SKM-1 (cell line): ENCODE measurements at regions not wholly inside any gene's neighbourhood (a gene's known extent, or its start where the extent isn't known, plus 50 kb on each side); places are given as distances from the start of the nearest gene placed in this dataset.

ENCODE experiments used
- DNase-seq: peaks from one replicate; lab custom pipeline; 2025; ENCODE audit not compliant: unreplicated experiment; lab: John Stamatoyannopoulos, UW

GRCh38 chr5:71943874-71944273 is 163.4 kb upstream of the MAP1B start:
- no peak for DNase-seq

DNA sequence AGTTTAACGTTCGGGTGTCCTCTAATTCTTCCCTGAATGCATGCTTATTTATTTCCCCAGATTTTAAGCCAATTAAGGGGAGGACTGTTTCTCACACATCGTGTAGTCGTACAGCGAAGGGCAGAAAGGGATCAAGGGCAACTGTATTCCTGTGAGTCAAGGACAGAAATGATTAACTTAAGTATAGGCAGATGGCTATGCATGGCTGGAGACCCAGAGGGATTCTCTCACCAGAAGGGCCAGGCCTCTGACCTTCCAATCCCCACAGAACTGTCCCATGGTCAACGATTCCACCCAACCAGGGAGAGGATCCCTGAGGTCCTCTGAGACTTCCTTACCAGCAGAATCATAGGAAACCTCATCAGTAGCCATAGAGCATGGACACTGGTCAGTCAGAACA is 161.8 kb upstream of the MAP1B start:
- no peak for DNase-seq

GRCh38 chr5:71946343-71947030 is 160.8 kb upstream of the MAP1B start:
- DNase-seq: no peak

- no peak for DNase-seq
These were observed 159.1 kb upstream of the MAP1B start for GRCh38 chr5:71948206-71948605.

DNA sequence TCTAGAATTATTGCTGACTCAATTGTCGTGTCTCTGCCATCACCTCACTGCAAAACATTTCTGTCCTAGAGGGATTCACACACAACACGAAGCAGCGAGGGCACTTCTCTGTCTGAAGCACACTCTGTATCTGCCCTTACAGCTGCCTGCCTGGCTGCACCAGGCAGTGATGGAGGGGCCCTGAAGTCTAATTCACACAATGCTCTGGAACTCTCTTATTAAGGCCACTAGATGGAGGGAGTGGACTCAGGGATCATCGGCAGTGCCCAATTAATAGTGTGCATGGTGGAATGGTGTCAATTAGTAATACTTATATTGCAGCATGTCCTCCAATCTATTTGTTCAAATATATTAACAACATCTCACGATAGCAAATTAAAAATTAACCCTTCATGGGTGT is 157.5 kb upstream of the MAP1B start:
- DNase-seq: no peak

GRCh38 chr5:71953866-71954265 is 153.4 kb upstream of the MAP1B start:
- no peak for DNase-seq

GRCh38 chr5:71954329-71954728 is 152.9 kb upstream of the MAP1B start:
- no peak for DNase-seq

DNA sequence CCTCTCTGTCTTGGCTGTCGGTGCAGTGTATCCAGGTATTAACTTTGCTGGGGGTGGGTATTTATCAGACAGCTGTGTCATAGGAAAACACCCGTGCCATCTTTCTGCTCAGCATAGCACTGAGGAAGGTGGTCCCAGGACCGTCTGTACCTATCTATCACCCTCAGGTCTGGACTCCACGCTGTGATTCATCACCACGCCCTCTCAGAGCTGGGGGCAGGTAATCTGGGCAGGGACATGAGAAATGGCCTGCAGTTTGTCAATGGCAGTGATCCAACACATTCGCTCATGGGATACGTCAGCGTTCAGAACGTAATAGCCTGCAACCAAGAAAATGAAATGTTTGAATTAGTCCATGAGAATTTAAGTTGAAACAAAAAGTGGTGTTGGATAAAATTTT is 151.6 kb upstream of the MAP1B start:
- DNase-seq: no peak

DNA sequence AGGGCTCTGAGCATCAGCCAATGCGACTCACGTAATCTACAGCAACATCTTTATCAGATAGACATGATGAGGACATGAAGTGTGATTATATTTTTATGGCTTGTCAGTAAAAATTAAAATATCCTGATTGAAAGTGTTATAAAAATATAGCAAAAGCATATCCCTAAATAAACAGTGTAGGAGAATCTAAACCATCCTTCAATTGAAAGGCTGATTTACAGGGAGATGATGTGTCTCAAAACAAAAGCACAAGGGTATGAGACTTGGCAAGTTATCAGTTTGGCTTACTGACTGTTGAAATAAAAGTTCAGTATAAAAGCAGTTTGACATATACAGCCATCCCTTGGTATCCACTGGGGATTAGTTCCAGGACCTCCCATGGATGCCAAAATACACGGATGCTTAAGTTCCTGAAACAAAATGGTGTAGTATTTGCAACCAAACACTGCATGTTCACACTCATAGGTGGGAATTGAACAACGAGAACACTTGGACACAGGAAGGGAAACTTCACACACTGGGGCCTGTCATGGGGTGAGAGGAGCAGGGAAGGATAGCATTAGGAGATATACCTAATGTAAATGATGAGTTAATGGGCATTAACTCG is 149.9 kb upstream of the MAP1B start:
- no peak for DNase-seq

DNA sequence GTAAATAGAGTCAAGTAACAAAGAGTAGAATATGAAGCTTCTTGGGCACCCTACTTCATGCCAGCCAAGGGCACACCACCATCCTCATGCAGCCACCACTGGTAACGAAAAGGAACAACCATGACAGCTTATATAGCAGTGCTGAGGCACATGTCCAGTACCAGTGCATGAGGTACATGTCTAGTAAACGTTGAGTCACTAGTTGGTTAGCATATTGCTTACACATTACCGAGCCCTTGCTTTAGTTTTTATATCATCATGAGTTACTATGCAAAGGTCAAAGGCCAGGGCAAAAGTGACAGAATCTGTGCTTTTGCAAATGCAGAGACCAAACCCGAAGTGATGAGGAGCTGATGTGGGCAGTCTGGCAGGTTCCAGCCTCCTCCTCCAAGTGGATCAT is 147.1 kb upstream of the MAP1B start:
- DNase-seq: no peak

DNA sequence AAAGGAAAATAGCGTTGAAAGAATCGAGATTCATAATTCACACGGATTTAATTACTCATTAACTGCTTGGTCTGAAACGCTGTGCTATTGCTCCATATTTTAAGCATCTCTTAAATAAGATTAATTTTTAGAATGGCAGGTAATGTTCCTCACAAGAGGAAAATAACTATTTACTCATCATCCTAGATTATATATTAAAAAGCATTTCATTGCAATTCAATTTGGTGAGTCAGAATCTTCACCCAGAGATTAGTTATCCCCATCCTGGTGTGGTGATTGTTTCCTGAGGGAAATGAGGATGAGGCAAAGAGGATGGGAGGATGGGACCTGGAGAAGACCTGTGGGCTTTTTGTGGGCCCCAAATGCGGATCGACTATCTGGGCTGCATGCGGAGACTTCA is 145.5 kb upstream of the MAP1B start:
- no peak for DNase-seq

GRCh38 chr5:71969460-71969859 is 137.8 kb upstream of the MAP1B start:
- no peak for DNase-seq

- no peak for DNase-seq
These were observed 135.4 kb upstream of the MAP1B start for GRCh38 chr5:71971862-71972261.

DNA sequence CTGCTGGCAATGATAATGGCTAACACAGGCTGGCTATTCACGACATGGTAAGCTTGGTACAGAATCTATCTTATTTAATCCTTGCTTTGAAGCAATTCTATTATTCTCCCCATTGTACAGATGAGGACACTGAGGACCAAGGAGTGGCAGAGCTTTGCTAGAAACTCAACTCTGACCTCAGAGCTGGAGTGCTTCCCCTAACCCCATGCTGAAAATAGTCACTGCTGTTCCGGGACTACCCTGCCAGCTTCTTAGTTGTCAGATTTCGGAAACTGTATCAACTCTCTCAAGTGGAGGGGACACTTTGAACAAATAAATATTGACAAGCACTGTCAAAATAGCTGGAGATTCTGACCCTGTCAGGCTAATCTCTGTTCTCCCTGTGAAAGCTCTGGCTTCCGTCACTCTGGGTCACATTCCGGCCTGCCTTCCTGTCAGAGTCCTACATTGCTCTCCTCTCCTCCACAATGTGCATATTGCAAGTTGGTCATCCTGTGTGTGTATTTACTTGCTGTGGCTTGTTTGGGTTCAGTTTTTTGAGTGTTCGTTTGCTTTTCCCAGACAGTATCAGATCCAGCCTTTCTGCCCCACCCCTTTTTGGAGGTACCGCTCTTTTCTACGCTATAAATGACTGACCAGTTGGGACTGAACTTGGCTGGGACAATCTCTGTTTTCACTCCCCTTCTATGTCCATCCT is 134.3 kb upstream of the MAP1B start:
- DNase-seq: no peak

DNA sequence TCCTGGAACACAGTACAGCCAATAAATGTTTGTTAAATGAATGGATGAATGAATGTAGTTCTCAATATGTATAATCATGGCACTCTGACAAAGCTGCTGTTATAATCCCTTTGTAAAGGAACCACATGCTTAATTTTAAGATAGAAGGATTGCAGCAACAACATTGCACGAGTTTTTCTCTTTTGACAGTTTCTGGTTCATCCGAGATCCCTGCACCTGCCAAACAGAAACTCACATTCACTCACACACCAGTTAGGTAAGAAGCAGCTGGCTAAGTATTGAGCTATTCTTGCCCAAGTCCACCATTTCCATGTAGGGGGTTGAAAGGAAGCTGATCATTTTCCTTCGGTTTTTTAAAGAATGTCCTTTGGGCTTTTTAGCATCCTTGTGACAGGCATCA is 133.7 kb upstream of the MAP1B start:
- DNase-seq: no peak

- DNase-seq: no peak
These were observed 133.1 kb upstream of the MAP1B start for GRCh38 chr5:71974165-71974564.

GRCh38 chr5:71974622-71975021 is 132.7 kb upstream of the MAP1B start:
- no peak for DNase-seq

DNA sequence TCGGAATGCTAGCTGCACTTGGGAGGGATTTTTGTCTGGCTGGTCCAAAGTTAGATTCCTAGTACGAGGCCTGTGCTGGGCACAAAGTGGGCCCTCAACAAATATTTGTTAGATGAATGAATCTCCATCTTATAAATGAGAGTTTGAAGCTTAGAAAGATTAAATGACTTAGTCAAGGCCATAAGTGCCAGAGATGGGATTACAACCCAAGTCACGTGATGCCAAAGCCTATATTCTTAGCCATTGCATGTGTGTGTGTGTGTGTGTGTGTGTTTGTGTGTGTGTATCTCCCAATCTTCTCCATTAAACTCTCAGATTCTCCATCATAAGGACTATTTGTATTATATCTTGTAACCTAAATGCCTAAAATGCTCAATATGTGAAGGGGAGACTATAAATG is 130.8 kb upstream of the MAP1B start:
- no peak for DNase-seq

DNA sequence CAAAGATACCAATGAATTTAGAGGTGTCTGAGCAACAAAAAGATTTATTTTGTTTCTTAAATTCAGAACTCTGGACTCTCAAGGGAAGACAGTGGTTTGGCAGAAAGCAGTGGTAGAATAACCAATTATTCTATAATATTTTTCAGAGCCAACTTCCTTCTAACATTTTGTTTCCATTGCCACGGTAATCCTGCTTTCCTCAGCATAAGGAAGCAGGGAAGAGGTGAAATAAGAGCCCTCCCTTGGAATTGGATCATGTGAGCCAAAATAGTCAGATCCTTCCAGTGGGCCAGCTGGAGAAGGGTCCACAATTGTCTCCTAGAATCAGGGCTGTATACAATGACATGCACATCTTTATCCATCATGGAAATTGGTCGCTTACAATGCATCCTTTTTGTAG is 130.0 kb upstream of the MAP1B start:
- DNase-seq: no peak

DNA sequence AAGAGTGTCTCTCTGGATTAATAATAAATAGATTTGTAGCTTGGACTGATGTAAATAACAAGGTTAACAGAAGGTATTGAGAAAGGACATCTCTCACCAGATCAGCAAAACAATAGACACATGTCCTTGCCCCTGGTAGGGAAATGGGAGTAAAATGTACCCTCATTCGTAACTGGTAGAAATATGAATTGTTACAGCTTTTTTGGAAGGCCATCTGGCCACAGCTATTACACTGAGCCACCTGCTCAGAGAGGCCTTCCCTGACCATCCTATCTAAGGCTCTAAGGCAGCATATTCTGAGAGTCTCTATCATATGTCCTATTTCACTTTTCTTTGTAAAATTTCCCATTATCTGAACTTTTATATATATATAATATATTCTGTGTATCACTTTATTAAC is 129.1 kb upstream of the MAP1B start:
- no peak for DNase-seq

- DNase-seq: no peak
These were observed 124.4 kb upstream of the MAP1B start for GRCh38 chr5:71982717-71983395.

DNA sequence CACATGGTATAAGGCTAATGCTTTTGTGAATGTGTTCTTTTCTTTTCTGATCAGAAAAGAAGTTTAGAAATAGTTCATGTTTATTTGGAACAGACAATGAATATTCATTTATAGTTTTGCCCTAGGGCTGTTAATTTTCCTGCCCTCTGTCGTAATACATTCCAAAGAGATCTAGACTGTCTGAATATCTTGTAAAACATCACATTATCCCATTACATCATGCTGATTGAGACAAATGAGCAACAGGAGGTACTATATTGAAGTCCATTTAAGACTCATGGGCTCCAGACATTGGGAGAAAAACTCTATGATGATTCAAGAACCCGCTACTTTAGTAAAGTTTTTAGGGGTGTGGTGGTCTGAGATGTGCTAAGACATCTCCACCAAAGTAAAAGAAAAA is 121.2 kb upstream of the MAP1B start:
- DNase-seq: no peak
